ENCODE measurements at regions not wholly inside any gene's neighbourhood (a gene's known extent, or its start where the extent isn't known, plus 50 kb on each side); places are given as distances from the start of the nearest gene placed in this dataset.

DNA sequence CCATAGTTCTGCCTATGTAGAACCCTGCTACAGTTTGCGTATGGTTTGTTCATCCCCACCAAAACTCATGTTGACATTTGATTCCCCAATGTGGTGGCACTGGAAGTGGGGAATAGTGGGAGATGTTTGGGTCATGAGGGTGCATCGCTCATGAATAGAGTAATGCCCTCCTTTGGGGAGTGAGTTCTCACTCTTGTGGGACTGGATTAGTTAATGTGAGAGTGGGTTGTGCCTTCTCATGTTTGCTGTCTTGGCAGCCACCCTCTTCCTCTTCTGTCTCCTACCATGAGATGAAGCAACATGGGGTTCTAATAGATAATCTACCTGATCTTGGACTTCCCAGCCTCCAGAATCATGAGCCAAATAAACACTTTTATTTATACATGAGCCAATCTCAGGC, 237.2 kb upstream of the APCDD1 start:
- Histone ChIP-seq H2AFZ (ENCODE audit: low read length) (no peak overlapping the region), H3K9ac (ENCODE audit: extremely low read depth, insufficient read length, low read length) (no peak overlapping the region), H3K18ac (ENCODE audit: insufficient read length, low read depth, low read length) (no peak overlapping the region), H3K79me1 (ENCODE audit: insufficient read depth, low read depth, low read length, poor library complexity, severe bottlenecking) (no peaks in the 10 kb centered on the region), H4K8ac (replicated peaks; ENCODE audit: insufficient read length, low read depth, low read length) (no peak overlapping the region), H3K4me2 (ENCODE audit: insufficient read depth, insufficient read length, low read length) (no peak overlapping the region), H3K23me2 (ENCODE audit: insufficient read length, low read depth, low read length, poor library complexity, severe bottlenecking) (no peaks in the 10 kb centered on the region), H3K27me3 (ENCODE audit: insufficient read depth, low read length) (no peaks in the 10 kb centered on the region), H2BK120ac (ENCODE audit: low read depth, low read length, poor library complexity, severe bottlenecking) (no peak overlapping the region), H2BK15ac (ENCODE audit: low read depth, low read length) (no peak overlapping the region), H3K4ac (ENCODE audit: low read depth, low read length) (no peak overlapping the region), H2BK12ac (ENCODE audit: insufficient read length, low read depth, low read length) (no peak overlapping the region), H4K91ac (ENCODE audit: insufficient read length, low read depth, low read length) (no peak overlapping the region), H2BK20ac (ENCODE audit: low read depth, low read length, poor library complexity, severe bottlenecking) (no peak overlapping the region), H4K20me1 (ENCODE audit: control insufficient read depth, insufficient read depth, insufficient read length) (no peaks in the 10 kb centered on the region), H3K27ac (ENCODE audit: insufficient read length, low read depth, low read length) (no peak overlapping the region), H3K79me2 (ENCODE audit: insufficient read depth, low read length) (no peaks in the 10 kb centered on the region), H3K14ac (ENCODE audit: insufficient read depth, low read length) (no peak overlapping the region), H3K56ac (ENCODE audit: insufficient read length, low read depth, low read length) (no peak overlapping the region), H3K23ac (ENCODE audit: insufficient read length, low read depth, low read length) (no peak overlapping the region), H2BK5ac (ENCODE audit: insufficient read length, low read length) (no peak overlapping the region), H3K9me3 (ENCODE audit: control insufficient read depth, low read depth, low read length) (peaks cover 9% of the 10 kb centered on the region), H2AK5ac (ENCODE audit: insufficient read length, low read length) (no peak overlapping the region), H4K5ac (ENCODE audit: insufficient read length, low read depth, low read length) (no peak overlapping the region), H3K4me1 (ENCODE audit: insufficient read depth, low read length) (no peaks in the 10 kb centered on the region), H3T11ph (ENCODE audit: low read length) (no peak overlapping the region)
- TF ChIP-seq, protein P1, sequence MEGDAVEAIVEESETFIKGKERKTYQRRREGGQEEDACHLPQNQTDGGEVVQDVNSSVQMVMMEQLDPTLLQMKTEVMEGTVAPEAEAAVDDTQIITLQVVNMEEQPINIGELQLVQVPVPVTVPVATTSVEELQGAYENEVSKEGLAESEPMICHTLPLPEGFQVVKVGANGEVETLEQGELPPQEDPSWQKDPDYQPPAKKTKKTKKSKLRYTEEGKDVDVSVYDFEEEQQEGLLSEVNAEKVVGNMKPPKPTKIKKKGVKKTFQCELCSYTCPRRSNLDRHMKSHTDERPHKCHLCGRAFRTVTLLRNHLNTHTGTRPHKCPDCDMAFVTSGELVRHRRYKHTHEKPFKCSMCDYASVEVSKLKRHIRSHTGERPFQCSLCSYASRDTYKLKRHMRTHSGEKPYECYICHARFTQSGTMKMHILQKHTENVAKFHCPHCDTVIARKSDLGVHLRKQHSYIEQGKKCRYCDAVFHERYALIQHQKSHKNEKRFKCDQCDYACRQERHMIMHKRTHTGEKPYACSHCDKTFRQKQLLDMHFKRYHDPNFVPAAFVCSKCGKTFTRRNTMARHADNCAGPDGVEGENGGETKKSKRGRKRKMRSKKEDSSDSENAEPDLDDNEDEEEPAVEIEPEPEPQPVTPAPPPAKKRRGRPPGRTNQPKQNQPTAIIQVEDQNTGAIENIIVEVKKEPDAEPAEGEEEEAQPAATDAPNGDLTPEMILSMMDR (conservative IDR thresholded peaks at IDR 0.05), result no peak
- Mint-ChIP-seq H3K9me3 (peaks cover 40 to 44% of the 10 kb centered on the region in 2 experiments), H3K27ac (no peak overlapping the region), H3K36me3 (ENCODE audit: insufficient read depth in 1 of 3, low read depth in 3 of 3) (peaks cover 5 to 33% (median 15%) of the 10 kb centered on the region in 3 experiments; a peak in 6 of 7 replicates), H3K4me3 (no peak overlapping the region), H3K4me1 (peaks cover 2 to 5% of the 10 kb centered on the region in 2 experiments; a peak in 2 of 4 replicates), H3K27me3 (ENCODE audit: low read depth) (peaks cover 2% of the 10 kb centered on the region)
- no peak for DNase-seq
- no CpG with 5 or more reads among the region's 2 CpGs for WGBS (ENCODE audit: extremely low coverage, insufficient read length, low lambda C conversion rate)

Measured in H9 (cell line).